Left ventricle myocardium superior (tissue), 1 donor: ENCODE measurements at regions not wholly inside any gene's neighbourhood (a gene's known extent, or its start where the extent isn't known, plus 50 kb on each side); places are given as distances from the start of the nearest gene placed in this dataset.
"Not testable (repeated sequence)": the region's sequence is repeated elsewhere in the genome, so short reads cannot be mapped to it uniquely, and the experiment has no call there.

ENCODE experiments used
- ATAC-seq: fragments of 200-7000 bp; cut with Tn5 transposase; one replicate; pipeline ENCODE4 v1.9.1; 2020; ENCODE audit warnings: mild to moderate bottlenecking, moderate library complexity
- DNase-seq: peaks from one replicate; pipeline ENCODE4 v3.0.0-alpha.2; 2020
- intact Hi-C: fragments of 100-400 bp; cut with micrococcal nuclease; formaldehyde crosslinking; loops from one replicate; pipeline ENCODE4 v1.11.0; 2022
- donor health status: DM: no; HTN: yes; CAD: no; lungs with severe emphysema.

DNA sequence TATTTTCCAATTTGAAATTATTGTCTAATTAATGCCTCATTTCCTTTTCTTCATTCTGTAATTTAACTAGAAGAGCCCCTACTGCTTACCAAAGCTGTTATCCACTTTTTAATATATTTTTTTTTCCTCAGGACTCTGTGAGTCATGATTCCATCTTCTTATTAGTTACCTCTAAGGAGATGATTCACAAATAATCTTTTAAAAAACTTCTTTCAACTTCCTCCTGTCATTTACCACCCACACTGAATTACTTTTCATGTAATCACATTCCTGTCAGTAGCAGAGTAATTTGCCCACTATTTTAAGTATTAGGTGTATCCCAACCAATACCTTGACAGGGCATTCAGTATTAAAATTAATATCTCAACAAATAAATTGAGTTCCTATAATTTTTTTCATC, 470.9 kb upstream of the ADGRL3 start:
- no peak for DNase-seq
- intact Hi-C loops: no loop called here
- no peak for ATAC-seq

DNA sequence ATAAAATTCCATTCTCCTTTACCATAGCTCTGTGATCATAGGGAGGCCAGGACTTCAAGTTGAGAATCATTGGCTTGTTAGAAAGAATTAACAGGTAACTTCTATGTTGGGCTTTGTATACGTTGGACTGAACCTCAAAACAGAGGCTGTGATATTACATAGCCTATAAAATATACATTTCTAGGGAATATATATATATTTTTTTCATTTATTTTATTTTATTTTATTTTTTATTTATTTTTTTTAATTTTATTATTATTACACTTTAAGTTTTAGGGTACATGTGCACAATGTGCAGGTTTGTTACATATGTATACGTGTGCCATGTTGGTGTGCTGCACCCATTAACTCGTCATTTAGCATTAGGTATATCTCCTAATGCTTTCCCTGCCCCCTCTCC, 470.4 kb upstream of the ADGRL3 start:
- intact Hi-C loops, ATAC-seq, DNase-seq: not testable (repeated sequence)

GRCh38 chr4:60737858-60738257, 462.3 kb upstream of the ADGRL3 start:
- ATAC-seq: no peak
- intact Hi-C loops: no loop called here
- DNase-seq: no peak

- DNase-seq (no peak), ATAC-seq (no peak)
- intact Hi-C loops: no loop called here
Observed at GRCh38 chr4:60743654-60744053, 456.5 kb upstream of the ADGRL3 start.

- ATAC-seq: no peak
- intact Hi-C loops: no loop called here
- no peak for DNase-seq
Observed at GRCh38 chr4:60744767-60745166, 455.4 kb upstream of the ADGRL3 start.

- ATAC-seq: no peak
- no peak for DNase-seq
- intact Hi-C loops: no loop called here
Observed at GRCh38 chr4:60745800-60746571, 454.1 kb upstream of the ADGRL3 start.

DNA sequence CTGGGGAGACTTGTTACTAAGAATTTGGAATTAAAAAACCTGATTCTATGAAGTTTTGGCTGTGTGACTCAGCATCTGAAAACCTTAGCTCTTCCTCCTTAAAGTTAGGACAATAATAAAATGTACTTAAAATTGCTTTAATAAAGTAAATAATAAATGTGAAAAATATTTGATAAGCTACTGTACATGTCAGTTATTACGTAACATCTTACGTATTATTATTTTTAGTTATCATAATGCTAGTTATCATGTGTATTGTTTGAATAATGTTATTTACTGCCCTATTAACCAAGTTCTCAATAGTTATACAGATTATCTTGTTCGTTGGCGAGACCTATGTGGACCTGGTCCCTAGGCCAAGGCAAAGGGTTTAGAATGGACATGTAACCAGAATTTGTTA, 449.2 kb upstream of the ADGRL3 start:
- no peak for DNase-seq
- intact Hi-C loops: no loop called here

GRCh38 chr4:60757986-60758680, 442.0 kb upstream of the ADGRL3 start:
- DNase-seq (no peak), ATAC-seq (no peak)
- intact Hi-C loops: no loop called here

More for the DNA sequence above, 449.2 kb upstream of the ADGRL3 start:
- ATAC-seq: no peak

GRCh38 chr4:60759518-60760245, 440.4 kb upstream of the ADGRL3 start:
- DNase-seq: no peak
- intact Hi-C loops: no loop called here
- ATAC-seq: no peak

DNA sequence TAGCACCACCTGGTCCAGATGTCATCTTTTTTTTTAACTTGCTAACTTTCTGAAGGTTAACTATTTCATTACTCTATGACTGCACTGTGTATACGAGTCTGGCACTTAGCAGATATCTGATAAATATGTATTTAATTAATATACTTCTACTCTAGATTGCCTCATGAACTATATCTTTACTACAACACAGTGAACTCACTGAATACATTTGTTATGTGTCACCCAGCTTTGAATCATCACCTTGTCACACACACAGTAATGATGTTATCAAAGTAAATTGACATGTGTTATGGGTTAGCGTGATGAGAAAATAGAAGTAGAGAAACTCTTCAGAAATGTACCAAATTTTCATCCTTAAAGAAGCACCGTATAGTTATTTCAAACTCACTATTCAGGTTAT, 419.3 kb upstream of the ADGRL3 start:
- intact Hi-C loops: no loop called here
- no peak for ATAC-seq
- no peak for DNase-seq

DNA sequence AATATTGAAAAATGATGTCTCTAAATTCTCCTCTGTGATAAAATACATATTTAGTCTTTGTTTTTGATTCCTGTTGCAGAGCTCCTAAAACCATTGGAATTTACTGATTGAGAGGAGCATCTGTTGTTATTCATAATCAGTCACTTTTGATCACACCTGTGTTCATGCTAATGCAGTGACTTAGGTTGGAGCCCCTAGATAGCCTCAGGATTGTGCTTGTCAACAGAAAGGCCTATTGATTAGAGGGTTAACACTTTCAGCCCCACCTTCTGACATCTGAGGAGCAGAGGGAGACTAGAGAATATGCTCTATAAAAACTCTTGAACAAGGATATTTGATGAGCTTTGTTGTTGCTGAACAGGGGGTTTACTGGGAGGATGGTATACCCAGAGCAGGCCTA, 409.5 kb upstream of the ADGRL3 start:
- DNase-seq (no peak), ATAC-seq (no peak)
- intact Hi-C loops: no loop called here

DNA sequence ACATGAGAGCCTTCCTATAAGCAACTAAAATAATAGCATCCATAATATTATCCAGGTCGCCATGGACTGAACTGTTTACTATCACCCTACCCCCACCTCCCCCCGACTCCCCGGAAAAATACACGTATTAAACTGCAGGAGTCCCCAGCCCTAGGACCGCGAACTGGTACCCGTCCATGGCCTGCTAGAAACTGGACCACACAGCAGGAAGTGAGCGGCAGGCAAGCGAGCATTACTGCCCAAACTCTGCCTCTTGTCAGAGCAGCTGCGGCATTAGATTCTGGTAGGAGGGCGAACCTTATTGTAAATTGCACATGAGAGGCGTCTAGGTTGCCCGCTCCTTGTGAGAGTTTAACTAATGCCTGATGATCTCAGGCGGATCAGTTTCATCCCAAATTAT, 405.8 kb upstream of the ADGRL3 start:
- no peak for DNase-seq
- no peak for ATAC-seq
- intact Hi-C loops: no loop called here

- ATAC-seq: no peak
- intact Hi-C loops: no loop called here
Observed at GRCh38 chr4:60799214-60799613, 400.9 kb upstream of the ADGRL3 start.

GRCh38 chr4:60800701-60801100, 399.4 kb upstream of the ADGRL3 start:
- intact Hi-C loops: no loop called here
- ATAC-seq (no peak), DNase-seq (no peak)

More at GRCh38 chr4:60799214-60799613, 400.9 kb upstream of the ADGRL3 start:
- DNase-seq: no peak

GRCh38 chr4:60805500-60806313, 394.4 kb upstream of the ADGRL3 start:
- DNase-seq: no peak
- ATAC-seq: no peak
- intact Hi-C loops: no loop called here

DNA sequence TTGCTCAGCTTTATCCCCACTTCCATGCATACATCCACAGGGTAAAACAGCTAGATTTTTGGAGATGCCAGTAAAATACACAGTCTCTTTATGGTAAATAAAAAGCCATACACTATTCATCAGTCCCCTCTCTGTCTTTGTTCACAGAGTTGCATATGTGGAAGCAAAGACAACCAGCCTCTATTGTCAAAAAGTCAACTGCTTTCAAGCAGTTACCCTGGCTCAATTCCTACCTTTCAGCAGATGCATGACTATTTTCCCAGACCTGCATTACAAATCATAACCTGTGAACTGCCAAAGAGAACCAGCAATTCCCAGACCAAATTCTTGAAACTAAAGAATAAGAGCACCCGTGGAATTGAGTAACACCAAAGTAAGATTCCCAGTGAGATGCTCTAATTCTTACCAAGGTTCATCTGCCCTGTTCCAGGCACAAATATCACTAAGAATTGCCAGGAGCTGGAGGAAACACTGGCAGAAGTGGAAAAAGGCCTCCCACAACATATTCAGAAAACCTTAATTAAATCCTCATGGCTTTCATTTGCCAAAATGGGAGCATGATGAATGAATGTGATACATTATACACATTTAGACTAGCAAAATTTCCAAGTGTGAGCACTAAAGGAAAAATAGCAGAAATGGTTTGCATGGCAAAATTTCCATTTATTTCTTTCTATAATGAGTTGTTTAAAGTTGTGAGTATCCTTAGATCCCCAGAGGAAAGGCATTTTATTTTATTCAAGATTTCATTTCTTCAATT, 391.2 kb upstream of the ADGRL3 start:
- intact Hi-C loops: no loop called here
- no peak for DNase-seq
- no peak for ATAC-seq

GRCh38 chr4:60809486-60809800, 390.7 kb upstream of the ADGRL3 start:
- DNase-seq (no peak), ATAC-seq (no peak)
- intact Hi-C loops: no loop called here

DNA sequence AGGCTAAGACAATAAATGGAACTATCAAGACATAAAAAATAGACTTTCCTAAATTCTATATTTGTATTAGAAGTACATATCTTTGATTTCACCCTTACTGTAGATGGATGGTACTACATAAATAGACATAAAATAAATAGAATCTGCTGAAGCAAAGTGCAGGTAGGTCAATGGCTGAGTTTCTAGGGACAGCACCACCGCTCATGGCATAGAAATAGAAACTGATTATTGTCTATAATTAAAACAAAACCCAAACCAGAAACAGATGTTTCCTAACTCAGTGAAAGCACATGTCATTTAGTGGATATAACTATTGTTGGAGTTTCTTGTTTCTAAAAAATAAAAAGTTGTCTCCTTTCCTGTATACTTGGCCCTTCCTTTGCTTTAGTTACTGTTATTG, 387.3 kb upstream of the ADGRL3 start:
- DNase-seq (no peak), ATAC-seq (no peak)
- intact Hi-C loops: no loop called here

DNA sequence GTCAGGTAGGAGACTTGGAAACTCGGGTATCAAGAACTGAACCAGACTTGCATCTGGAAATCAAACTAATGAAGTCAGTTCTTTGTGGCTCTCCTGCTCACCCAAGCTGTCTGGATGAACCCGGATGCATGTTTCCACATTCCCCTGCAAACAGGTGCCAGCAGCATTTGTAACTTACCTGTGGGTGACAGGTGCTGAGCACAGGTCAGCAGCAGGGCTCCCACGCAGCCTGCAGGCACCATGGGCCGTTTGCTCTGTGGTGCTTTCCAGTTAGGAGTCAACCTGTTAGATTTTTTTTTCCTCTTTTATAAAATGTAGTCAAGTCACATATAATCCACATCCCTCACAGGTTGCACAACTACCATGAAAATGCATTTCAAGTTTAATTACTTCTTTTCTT, 385.6 kb upstream of the ADGRL3 start:
- intact Hi-C loops: no loop called here
- DNase-seq: no peak
- no peak for ATAC-seq
